ENCODE measurements at regions not wholly inside any gene's neighbourhood (a gene's known extent, or its start where the extent isn't known, plus 50 kb on each side); places are given as distances from the start of the nearest gene placed in this dataset.

DNA sequence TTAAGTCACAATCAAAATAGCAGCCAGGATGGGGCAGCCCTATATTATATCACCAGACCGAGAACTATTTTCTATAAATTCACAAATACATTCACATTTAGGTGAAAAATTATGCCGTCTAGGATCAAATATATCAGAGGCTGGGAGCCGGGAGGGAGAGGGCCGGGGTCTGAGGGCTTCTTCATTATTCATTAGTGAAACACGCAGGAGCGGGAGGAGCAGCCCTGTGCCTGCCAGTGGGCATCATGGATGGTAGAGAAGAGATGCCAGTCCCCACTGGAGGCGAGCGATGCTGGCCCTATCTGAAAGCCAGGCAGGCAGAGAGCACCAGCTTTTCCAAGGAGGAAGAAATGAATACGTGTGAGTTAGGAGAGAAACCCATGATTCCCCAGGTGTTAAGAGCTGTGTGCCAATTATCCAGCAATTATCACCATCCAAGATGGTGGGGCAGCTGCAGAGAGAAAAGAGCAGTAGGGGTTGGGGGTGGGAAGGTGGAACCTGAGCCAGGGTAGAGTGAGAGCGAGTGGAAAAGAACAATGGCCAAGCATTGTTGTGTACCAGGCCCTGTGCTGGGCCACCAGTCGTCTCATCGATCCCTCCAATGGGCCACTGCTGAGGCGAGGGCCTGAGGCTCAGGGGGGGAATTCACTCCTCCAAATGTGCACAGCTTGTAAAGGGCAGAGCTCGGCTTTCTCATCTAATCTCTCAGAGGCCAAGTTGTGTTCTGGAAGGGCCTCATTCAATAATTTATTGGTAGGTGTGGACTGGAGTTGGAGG lies 261.3 kb upstream of the TLE3 start:
- peak in 2 of 3 experiments; percentile 43 to 81 for DNase-seq

DNA sequence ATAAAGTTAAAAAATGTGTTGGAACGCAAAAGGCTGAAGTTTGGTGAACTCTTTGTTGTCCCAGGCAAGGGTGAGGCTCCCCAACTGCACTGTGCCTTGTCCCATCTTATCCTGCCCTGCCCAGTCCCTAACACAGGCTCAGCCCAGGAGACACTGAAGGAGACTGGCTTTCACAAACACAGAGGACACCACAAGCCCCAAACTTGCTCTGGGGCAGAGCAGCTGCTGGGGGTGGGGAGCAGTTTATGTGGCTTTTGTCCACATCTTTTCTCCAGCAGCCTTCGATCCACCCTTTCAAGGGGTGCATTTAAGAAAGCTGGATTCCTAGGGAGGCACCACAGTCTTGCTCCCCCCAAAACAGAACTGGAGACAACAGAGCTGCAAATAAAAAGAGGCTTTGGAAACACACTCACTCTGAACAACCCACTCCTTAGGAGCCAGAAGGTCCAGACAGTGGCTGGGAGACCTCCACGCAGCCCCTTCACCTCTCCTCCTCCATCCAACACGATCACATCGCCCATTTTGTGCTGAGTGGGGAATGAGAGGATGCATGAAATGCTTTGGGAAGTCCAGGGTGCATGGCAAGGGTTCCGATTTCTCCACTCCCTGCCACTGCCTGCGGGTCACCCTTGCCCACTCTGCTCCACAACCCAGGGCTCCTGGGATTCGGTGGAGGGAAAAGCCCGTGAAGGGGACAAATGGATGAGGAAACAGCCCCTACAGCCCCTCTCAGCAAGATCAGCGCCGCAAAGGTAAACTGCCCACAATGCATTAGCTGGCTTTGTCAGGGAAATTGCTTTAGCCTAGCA lies 260.5 kb upstream of the TLE3 start:
- DNase-seq: no peak

DNA sequence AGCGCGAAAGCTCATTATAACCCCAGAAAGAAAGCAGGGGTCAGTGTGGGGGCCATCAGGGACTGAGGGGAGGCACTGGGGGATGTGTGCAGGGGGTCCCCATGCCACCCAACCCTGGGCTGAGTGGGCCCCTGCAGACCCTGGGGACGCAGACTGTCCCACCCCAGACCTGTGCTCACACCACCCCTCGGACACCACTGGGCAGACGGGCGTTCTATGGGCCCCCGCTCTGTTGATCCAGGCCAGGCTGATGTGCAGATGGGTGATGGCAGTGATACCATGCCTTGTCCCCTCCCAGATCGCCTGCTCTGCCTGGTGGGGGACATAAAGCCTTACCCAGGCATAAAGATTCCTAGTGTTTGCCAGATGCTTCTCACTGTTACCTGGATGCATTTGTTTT lies 259.7 kb upstream of the TLE3 start:
- DNase-seq: no peak

DNA sequence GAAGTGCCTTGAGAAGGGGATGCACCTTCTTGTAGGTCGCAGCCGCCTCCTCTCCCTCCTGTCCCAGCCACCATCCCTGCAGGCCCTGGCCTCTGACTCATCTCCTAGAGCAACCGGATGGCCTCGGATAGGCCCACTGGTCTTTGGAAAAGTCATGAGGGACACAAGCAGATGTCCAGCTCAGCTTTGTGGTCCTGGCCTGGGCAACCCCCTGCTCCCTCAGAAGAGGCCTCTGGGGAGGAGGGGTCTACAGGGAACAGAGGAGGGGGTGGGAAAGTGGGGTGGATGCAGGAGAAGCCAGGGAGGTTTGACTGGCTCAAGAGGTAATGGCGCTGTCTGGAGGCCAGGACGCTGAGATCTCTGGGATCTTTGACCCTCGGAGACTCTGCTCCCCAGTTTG lies 259.2 kb upstream of the TLE3 start:
- no peak for DNase-seq

DNA sequence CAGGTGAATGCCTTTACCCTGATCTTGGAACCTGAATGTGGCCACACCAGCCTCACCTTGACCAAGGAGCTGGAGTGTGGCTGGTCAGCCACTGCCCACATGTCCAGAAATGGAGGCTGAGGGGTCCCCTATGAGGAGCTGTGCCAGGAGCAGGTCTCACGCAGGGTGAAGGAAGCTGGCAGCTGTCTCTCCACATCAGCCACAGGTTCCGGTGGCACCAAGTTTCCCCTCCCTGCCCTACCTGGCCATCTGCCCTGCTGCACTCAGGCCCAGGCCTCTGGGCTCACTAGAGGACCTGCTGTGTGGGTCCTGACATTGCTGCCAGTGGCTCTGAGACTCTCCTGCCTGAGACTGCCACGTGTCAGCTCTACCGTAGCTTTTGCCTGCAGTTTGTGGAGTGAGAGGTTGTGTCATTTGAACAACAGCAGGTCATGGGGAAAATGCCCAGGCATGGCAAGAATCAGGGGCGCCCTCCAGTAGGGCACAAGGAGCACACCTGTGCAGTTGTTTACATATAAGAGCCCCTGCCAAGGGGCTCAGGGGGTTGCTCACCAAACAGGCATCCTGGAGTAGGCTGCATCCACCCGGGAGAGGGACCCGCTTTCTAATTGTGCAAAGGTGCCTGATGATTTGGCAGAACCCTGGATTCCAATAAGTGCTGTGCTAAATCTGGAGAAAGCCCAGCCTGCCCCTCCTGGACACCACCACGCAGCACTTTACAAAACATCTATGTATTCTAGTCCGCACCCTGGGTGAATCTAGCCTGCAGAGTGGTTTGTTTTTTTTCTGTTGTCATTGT lies 258.5 kb upstream of the TLE3 start:
- no peak for DNase-seq

DNA sequence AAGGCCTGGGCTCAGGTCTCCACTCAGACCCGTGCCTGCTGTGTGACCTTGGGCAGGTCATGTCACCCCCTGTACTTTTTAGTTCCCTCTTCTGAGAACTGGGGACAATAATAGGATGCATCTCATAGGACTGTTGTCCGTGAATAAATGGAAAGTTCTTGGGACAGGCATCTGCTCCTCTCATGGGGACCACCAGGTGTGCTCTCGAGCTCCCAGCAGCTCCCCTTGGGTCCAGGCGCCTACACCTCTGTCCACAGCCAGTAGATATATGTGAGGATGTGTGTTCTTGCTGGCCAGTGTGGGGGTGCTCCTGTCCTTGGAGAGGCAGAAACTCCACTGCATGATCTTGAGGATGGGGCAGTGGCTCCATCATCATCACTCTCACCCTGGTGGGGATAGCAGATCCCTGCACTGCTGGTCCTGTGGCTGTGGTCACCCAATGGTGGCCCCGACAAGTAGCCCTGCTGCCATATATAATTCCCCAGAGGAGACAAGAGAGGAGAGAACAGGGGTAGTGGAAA lies 257.6 kb upstream of the TLE3 start:
- DNase-seq: no peak

DNA sequence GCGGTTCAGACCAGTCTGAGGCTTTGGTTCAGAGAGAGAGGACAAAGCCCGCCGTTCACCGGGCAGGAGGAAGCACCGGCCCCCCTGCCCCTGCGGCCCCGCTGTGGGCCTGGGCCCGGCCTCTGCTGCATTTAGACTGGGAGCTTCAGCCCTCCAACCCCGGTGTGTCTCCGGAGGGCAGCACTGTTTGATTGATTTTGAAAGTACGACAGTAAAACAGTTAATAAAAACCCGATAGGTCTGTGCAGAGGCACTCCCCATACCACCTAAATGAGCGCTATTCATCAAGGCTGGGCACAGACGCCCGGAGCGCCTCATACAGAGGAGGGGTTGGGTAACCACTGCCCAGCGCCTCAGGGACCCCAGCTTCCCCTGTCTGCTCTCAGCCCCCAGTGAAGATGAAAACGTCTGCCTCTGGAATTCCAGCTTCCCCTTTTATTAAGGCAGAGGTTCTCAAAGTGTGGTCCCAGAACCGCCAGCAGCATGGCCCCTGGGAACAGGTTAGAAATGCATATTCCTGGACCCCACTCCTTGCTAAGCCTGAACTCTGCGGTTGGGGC lies 256.7 kb upstream of the TLE3 start:
- no peak for DNase-seq

DNA sequence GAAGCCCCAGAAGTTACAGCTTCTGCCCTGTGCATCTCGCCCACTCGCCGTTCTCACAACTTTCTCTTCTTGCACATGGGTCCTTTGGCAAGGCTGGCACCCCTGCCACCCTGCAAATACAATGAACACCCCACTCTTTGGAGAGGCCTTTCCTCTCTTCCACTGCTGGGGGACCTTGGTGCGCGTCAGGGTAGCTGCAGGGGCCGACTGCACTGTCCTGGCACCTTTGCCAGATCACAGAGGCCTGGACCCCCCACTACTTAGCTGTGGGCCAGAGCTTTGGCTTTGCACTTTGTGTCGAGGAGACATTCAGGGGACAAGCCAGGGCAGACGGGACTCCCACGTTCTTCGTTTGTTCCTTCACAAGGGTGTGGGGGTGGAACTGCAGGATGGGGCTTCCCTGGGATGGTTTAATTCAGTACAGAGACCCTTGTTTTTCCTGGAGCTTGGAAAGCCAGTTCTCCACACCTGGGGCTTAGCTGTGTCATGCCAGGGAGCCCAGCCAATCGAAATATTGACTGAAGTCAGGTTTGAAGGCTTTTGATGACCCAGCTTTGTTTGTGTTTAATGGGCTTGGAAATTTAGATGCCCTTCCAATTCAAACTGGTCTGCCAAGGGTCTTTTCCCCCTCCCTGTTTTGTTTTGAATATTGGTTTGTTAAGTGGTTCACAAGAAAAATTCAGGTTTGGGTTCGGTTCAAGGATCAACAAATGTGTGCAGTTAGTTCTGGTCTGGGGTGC lies 256.1 kb upstream of the TLE3 start:
- DNase-seq: no peak

DNA sequence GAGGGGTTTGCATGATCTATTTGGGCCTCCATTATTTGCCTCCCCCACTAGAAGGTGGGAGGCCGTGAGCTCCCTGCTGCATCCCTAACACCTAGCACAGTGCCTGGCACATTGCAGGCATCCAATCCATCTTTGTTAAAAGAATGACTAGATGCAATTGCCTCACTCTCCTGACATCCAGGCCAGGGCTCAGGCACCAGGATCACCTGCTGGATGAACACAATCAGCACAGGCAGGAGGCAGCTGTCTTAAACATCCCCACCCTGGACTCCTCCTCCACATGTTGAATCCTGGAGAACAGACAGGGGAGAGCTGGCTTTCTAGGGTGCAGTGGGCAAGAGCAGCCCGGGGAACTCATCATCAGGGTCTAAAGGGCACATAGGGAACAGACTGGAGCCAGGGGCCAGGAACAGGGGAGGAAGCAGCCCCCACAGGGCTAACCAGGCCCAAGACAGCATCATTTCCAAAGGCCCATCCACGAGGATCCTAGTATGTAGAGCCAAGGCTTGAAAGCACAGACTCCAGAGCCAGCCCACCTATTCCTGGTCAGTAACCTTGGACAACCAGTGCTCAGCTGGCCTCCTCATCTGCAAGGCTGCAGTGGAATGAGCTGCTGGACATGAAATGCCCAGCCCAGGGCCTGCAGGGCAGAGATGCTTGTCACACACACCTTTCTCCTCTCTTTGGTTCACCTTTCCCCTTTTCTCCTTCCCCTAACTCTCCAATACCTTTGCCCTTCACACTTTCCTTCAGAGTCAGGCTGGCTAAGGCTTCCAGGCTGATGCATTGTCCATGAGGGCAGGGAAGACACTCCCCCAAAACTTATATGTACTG lies 254.4 kb upstream of the TLE3 start:
- DNase-seq: no peak

DNA sequence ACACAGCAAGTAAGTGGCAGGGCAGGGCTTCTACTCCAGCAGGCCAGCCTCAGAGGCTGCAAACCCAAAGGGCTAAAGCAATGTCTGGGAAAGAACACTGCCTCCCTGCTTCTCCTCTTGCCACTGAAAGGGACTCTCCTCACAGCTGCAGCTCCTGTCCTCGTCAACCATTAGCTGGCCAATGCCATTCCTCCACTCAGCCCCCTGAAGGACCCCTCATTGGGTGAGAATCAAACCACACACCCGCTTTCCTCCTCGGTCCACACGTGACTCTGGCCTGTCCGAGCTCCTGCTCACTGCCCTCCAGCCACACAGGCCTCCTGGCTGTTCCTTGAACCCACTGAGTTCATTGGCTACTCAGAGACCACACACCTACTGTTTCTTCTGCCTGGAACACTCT lies 253.7 kb upstream of the TLE3 start:
- DNase-seq: no peak

DNA sequence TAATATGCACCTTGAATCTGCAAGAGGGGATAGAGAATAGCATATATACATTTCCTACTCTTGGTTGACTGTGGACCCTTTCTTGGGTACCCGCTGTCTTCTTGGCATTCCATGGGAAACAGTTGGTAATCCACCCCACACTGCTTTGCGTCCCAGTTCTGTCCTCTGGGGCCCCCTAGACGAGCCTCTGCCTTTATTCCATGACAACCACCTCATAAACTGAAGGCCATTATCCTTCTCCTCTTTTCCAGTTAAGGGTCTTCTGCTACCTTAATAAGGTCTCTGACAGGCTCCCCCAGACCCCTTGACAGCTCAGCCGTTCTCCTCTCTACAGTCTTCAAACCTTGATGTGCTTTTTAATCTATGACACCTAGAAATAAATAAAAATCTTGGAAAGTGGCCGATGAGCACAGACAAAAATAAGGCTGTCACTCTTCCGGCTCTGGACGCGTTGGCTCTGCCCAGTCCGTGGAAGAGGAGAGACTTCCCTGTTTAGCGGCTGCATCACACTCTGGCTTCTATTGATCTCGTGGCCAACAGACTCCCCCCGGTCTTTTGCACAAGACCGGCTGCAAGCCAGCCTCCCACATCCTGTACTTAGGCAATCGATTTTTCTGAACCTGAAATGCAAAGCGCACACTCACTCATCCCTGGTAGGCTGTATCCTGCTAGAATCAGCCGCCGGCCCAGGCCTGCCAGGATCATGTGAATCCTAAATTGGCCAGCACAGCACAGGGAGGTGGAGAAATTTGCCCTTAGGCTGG lies 251.0 kb upstream of the TLE3 start:
- peak in 1 of 3 experiments; percentile 57 for DNase-seq

DNA sequence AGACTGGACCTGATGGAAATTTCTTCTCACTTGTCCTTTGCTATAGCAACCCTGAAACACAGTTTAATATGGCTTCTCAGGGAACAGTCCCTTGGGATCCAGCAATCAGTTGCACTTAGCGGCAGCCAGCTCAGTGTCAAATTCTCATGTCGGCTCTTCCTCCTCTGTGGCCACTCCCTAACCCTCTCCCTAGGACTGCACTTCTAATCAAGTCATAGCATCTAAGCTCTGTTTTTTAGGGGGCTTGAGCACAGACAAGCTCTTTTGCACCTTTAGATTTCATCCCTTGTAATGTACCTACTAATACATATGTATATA lies 250.5 kb upstream of the TLE3 start:
- DNase-seq: peak in 2 of 3 experiments; percentile 56 to 89

DNA sequence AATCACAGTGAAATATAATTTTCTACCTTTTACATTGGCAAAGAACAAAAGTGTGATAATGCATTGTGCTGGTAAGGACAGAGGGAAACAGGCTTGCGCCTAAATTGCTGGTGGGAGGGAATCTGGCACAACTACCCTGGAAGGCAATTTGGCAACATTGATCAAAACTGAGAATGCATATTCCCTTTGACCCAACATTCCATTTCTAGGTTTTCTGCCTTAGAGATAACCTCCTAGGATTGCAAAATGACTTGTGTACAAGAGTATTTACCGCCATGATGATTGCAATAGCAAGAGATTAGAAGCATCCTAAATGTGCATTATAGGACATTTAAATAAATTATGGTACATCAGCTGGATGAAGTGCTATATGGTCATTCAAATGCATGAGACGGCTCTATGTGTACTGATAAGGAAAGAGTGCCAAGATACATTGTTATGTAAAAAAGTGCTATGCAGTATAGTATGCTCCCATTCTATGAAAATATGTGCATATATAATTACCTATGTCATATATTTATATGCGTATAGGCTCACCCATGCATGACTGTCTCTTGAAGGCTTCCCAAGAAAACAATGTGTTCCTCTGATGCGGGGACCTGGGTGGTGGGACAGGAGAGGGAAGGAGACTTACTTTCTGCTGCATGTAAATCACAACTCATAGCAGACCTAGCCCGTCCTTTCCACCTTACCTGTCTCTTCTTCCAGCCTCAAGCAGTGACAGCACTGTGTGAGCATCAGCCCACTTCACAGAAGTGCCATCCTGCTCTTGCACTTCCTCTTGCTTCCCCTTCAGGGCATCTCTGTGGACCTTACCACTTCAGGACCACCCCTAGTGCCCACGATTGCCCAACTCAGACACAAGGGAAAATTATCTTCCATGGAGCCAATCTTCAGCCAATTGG lies 249.9 kb upstream of the TLE3 start:
- DNase-seq: no peak

DNA sequence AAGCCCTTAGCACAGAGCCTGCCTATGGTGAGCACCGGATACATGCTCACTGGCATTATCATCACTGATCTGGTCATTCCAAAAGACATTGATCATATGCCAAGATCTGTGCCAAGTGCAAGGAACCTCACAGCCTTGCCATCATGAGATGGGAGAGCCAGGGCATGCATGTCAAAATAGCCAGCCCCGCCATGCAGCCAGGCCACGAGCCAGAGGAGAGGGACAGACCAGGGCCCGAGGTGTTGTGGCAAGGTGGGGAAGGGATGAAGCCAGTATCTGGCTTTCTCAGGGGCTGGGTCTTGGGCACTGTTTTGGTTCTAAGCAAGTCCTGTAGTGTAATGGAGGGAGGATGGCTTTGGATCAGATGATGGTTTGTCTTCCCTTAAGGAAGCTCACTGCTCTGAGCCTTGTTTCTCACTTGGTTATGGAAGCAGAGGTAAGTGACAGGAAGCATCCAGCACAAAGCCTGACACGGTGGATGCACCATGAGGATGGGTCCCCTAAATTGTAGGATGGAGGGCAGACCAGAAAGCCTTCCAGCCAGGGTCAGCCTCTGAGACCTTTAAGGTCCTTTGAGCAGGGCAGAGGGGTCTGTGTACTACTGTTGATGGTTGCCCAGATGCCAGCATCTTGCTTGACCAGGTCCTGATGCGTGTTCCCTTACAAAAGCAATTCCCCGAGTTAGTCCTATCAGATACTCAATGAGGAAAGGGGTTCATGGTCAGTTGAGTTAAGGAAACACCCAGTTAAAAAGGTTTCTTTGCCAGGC lies 247.7 kb upstream of the TLE3 start:
- no peak for DNase-seq

DNA sequence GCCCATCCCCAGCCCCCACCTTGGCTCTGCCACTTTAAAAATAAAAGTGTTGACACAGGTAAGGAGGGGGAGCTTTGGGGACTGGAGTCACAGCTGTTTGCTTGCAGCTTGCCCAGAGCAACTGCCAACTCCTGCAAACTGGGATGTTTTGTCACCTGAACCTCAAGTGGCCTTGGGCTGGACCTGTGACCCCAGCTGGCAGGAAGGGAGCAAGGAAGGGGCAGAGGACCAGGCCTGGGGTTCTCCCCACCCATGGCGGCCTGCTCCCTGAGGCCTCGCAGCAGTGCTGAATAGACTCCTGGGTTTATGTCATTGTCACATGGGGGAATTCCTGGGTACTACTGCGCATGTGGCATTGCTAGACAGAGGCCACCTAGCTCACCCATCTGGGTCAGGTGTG lies 246.9 kb upstream of the TLE3 start:
- DNase-seq: peak; percentile 62 to 99 (median 94)

DNA sequence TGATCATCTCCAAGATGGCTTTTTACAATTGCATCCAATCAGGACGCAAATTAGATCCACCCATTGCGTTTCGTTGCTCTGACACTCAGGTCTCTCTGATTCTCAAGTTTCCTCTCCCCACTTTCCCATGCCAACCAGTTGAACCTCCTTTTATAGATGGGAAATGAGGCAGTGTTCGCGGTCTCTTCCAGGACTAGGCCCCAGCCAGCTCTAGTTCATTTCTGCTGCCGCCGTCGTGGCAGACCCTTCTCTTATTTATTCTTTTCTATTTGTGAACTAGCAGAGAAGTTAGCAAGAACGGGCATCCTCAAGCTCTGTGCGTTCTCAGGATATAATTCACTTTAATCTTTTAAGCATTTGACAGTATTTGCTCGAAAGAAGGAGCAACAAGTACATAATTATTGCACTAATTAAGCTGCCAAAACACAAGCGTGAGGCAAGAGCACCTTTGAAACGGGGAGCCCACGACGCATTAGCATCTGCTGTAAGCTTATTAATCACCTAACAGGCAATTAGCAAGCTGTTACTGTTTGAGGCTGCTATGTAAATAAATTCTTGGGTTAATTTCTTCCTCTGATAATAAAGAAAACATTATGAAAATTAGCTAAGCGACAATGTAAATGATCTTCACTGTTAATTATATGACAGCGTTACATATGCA lies 246.4 kb upstream of the TLE3 start:
- peak; percentile 38 to 99 (median 94) for DNase-seq

DNA sequence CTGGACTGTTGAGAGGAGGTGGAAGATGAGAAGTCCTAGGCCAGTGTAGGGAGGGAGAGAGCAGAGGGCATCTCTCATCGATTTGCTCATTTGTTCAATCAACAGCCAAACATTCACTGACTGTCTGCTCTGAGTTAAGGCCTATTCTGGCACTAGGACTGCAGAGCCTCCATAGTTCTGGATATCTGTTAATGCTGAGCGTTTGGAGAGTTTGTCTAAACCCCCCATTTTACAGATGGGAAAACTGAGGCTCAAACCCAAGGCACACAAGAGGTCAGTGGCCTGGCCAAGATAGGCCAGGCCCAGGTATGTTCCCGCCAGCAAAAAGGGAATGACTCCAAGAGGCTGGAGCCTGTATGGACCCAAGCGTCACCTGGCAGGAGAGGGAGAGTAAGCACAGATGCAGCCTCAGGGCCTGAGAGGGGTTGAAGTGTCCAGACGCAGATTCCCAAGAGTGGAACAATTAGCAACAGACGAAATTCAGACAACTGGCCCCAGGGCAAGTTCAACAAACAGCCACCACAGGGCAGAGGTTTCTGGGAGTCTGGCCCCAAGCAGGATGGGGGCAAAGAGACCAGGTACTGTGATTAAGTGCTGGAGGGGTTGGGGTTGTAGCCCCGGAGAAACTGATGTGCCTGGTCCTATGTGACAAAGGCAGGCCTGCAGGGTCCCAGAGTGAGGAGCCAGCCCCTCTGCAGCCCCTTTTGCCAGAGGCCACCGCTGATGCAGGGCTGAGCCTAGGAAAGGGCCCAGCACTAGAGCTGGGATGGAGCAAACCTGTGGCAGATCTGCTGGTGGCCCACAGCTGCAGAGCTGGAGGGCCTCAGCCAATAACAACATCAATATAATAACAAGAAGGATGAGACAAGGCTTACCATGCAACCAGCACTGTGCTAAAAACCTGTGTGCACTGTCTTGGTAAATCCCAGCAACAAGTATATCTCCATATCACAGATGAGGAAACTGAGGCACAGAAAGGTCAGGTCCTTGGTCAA lies 245.1 kb upstream of the TLE3 start:
- peak in 2 of 3 experiments; percentile 56 to 86 for DNase-seq
